Endodermal cell (in vitro differentiated cells): ENCODE measurements at regions not wholly inside any gene's neighbourhood (a gene's known extent, or its start where the extent isn't known, plus 50 kb on each side); places are given as distances from the start of the nearest gene placed in this dataset.

ENCODE experiments used
- DNase-seq: peaks from one replicate; pipeline ENCODE4 v3.0.0-alpha.2; 2017
- H3K27ac ChIP-seq: 2 replicates; pipeline ENCODE4 v1.5.1; 2013; ENCODE audit warnings: mild to moderate bottlenecking, low read depth, low read length, moderate library complexity
- H3K27me3 ChIP-seq: 2 replicates; pipeline ENCODE4 v1.6.1; 2013; ENCODE audit warnings: mild to moderate bottlenecking, low read length, moderate library complexity; ENCODE audit not compliant: insufficient read depth, control insufficient read depth, poor library complexity, severe bottlenecking
- H3K36me3 ChIP-seq: 2 replicates; pipeline ENCODE4 v1.7.0; 2013; ENCODE audit warnings: mild to moderate bottlenecking, low read length, moderate library complexity; ENCODE audit not compliant: control insufficient read depth, insufficient read depth
- H3K4me1 ChIP-seq: one replicate; pipeline ENCODE4 v1.7.0; 2013; ENCODE audit warnings: low read length; ENCODE audit not compliant: control insufficient read depth, insufficient read depth
- H3K4me3 ChIP-seq: 2 replicates; pipeline ENCODE4 v1.5.1; 2013; ENCODE audit warnings: mild to moderate bottlenecking, low read length, moderate library complexity
- H3K9ac ChIP-seq: 2 replicates; pipeline ENCODE4 v1.6.1; 2013; ENCODE audit warnings: mild to moderate bottlenecking, low read length, moderate library complexity; ENCODE audit not compliant: poor library complexity, severe bottlenecking; ENCODE audit errors: extremely low read depth
- H3K9me3 ChIP-seq: 2 replicates; pipeline ENCODE4 v1.6.1; 2013; ENCODE audit warnings: mild to moderate bottlenecking, low read length, moderate library complexity; ENCODE audit not compliant: control insufficient read depth
- H3K27ac Mint-ChIP-seq: 2 replicates; pipeline ENCODE4 v1.8.0; 2020; ENCODE audit warnings: mixed read lengths
- H3K27me3 Mint-ChIP-seq: 2 replicates; pipeline ENCODE4 v1.8.0; 2021; ENCODE audit warnings: mild to moderate bottlenecking, mixed read lengths; ENCODE audit not compliant: insufficient read depth
- H3K36me3 Mint-ChIP-seq: 2 replicates; pipeline ENCODE4 v1.8.0; 2020; ENCODE audit warnings: low read depth, mixed read lengths
- H3K4me1 Mint-ChIP-seq: 2 replicates; pipeline ENCODE4 v1.8.0; 2020; ENCODE audit warnings: mixed read lengths
- H3K4me3 Mint-ChIP-seq: 2 replicates; pipeline ENCODE4 v1.8.0; 2020; ENCODE audit warnings: mild to moderate bottlenecking, moderate library complexity, mixed read lengths
- H3K9me3 Mint-ChIP-seq: 2 replicates; pipeline ENCODE4 v1.8.0; 2020; ENCODE audit warnings: mild to moderate bottlenecking, mixed read lengths
- CTCF ChIP-seq: fragments of 200-600 bp; sonication (generic); conservative IDR thresholded peaks from 2 replicates; pipeline ENCODE4 v1.5.0; 2021; ENCODE audit warnings: antibody characterized with exemption, mild to moderate bottlenecking
- WGBS, 2 experiments: methylation state at CpG; one replicate each; pipeline versions ENCODE4 v1.1.5 to v1.1.7; 2013; ENCODE audit warnings: missing lambda C conversion rate in 2 of 2, mixed read lengths in 1 of 2; ENCODE audit not compliant: insufficient coverage in 1 of 2, insufficient read length in 1 of 2; 5-methylcytosine and 5-hydroxymethylcytosine counted together

- Mint-ChIP-seq H3K4me3 (no peak overlapping the region), H3K9me3 (no peaks in the 10 kb centered on the region), H3K27me3 (no peaks in the 10 kb centered on the region), H3K27ac (no peak overlapping the region), H3K36me3 (no peaks in the 10 kb centered on the region), H3K4me1 (no peaks in the 10 kb centered on the region)
- WGBS, 2 experiments, result 82% methylated on average over 1 of the region's 1 CpG; no CpG with 5 or more reads in 1 of the 2 experiments
- no peak for TF ChIP-seq CTCF
- DNase-seq, result no peak
- H3K4me3 ChIP-seq, result no peak overlapping the region
- H3K27ac ChIP-seq, result no peak overlapping the region
- no peaks in the 10 kb centered on the region for H3K9me3 ChIP-seq
- no peaks in the 10 kb centered on the region for H3K4me1 ChIP-seq
- H3K9ac ChIP-seq, result no peak overlapping the region
- H3K36me3 ChIP-seq, result no peaks in the 10 kb centered on the region
- H3K27me3 ChIP-seq, result no peaks in the 10 kb centered on the region
Measured at GRCh38 chr10:9443758-9444157, 1389.3 kb downstream of the GATA3 start.

- no peaks in the 10 kb centered on the region for H3K27me3 ChIP-seq
- Mint-ChIP-seq H3K9me3 (peaks cover 16% of the 10 kb centered on the region), H3K4me3 (no peak overlapping the region), H3K27me3 (no peaks in the 10 kb centered on the region), H3K36me3 (no peaks in the 10 kb centered on the region), H3K27ac (no peak overlapping the region), H3K4me1 (peaks cover 2% of the 10 kb centered on the region)
- H3K9me3 ChIP-seq, result peaks cover 20% of the 10 kb centered on the region
- no peak for TF ChIP-seq CTCF
- peaks cover 4% of the 10 kb centered on the region for H3K4me1 ChIP-seq
- peak overlapping the region; percentile 43 for H3K4me3 ChIP-seq
- H3K9ac ChIP-seq, result no peak overlapping the region
- no peaks in the 10 kb centered on the region for H3K36me3 ChIP-seq
- 83 to 95% methylated on average over 1 to 2 of the region's 2 CpGs for WGBS, 2 experiments
- H3K27ac ChIP-seq, result no peak overlapping the region
- DNase-seq, result no peak
Measured at GRCh38 chr10:9449530-9449929, 1395.0 kb downstream of the GATA3 start.

GRCh38 chr10:9450801-9451200 lies 1396.3 kb downstream of the GATA3 start:
- peaks cover 26% of the 10 kb centered on the region for H3K9me3 ChIP-seq
- WGBS, 2 experiments, result 90% methylated on average over 2 of the region's 2 CpGs

More at GRCh38 chr10:9450801-9451200, 1396.3 kb downstream of the GATA3 start:
- no peak for TF ChIP-seq CTCF
- H3K27me3 Mint-ChIP-seq, result no peaks in the 10 kb centered on the region
- peaks cover 21% of the 10 kb centered on the region for H3K9me3 Mint-ChIP-seq
- H3K36me3 Mint-ChIP-seq, result no peaks in the 10 kb centered on the region
- Histone ChIP-seq H3K9ac (no peak overlapping the region), H3K4me3 (no peak overlapping the region), H3K27me3 (no peaks in the 10 kb centered on the region), H3K4me1 (peaks cover 4% of the 10 kb centered on the region), H3K27ac (no peak overlapping the region), H3K36me3 (no peaks in the 10 kb centered on the region)
- H3K27ac Mint-ChIP-seq, result no peak overlapping the region
- no peak overlapping the region for H3K4me3 Mint-ChIP-seq
- peaks cover 2% of the 10 kb centered on the region for H3K4me1 Mint-ChIP-seq
- no peak for DNase-seq
